CMK (cell line): ENCODE measurements at regions not wholly inside any gene's neighbourhood (a gene's known extent, or its start where the extent isn't known, plus 50 kb on each side); places are given as distances from the start of the nearest gene placed in this dataset.

Experiments
- DNase-seq: peaks from one replicate; pipeline ENCODE4 v3.0.0-alpha.2; 2010; ENCODE audit warnings: low read depth

GRCh38 chr1:218717575-218717974 is 372.4 kb downstream of the TGFB2 start:
- no peak for DNase-seq

- DNase-seq, result no peak
Observed at GRCh38 chr1:218718206-218718605, 373.1 kb downstream of the TGFB2 start.

GRCh38 chr1:218718977-218719376 is 373.8 kb downstream of the TGFB2 start:
- no peak for DNase-seq

- DNase-seq, result no peak
Observed at GRCh38 chr1:218728898-218729565, 383.9 kb downstream of the TGFB2 start.

- no peak for DNase-seq
Observed at GRCh38 chr1:218735436-218736032, 390.4 kb downstream of the TGFB2 start.

- DNase-seq, result no peak
Observed at GRCh38 chr1:218739426-218739825, 394.3 kb downstream of the TGFB2 start.

GRCh38 chr1:218741852-218742251 is 396.7 kb downstream of the TGFB2 start:
- no peak for DNase-seq

- no peak for DNase-seq
Observed at GRCh38 chr1:218742467-218743262, 397.5 kb downstream of the TGFB2 start.

- DNase-seq, result no peak
Observed at GRCh38 chr1:218743861-218744505, 398.8 kb downstream of the TGFB2 start.

- DNase-seq, result no peak
Observed at GRCh38 chr1:218748071-218748470, 402.9 kb downstream of the TGFB2 start.

- DNase-seq, result no peak
Observed at GRCh38 chr1:218750216-218750970, 405.3 kb downstream of the TGFB2 start.

- DNase-seq, result no peak
Observed at GRCh38 chr1:218751208-218751948, 406.2 kb downstream of the TGFB2 start.

GRCh38 chr1:218752126-218752525 is 407.0 kb downstream of the TGFB2 start:
- DNase-seq, result no peak

- DNase-seq, result no peak
Observed at GRCh38 chr1:218754477-218754876, 409.3 kb downstream of the TGFB2 start.

- DNase-seq, result no peak
Observed at GRCh38 chr1:218755128-218755527, 410.0 kb downstream of the TGFB2 start.

GRCh38 chr1:218759795-218760194 is 413.9 kb upstream of the LYPLAL1 start:
- DNase-seq, result no peak

- no peak for DNase-seq
Observed at GRCh38 chr1:218760601-218761570, 412.8 kb upstream of the LYPLAL1 start.

GRCh38 chr1:218763538-218763937 is 410.1 kb upstream of the LYPLAL1 start:
- DNase-seq, result no peak

- no peak for DNase-seq
Observed at GRCh38 chr1:218765753-218766152, 407.9 kb upstream of the LYPLAL1 start.

GRCh38 chr1:218771931-218772330 is 401.7 kb upstream of the LYPLAL1 start:
- no peak for DNase-seq
